ENCODE measurements at regions not wholly inside any gene's neighbourhood (a gene's known extent, or its start where the extent isn't known, plus 50 kb on each side); places are given as distances from the start of the nearest gene placed in this dataset.

- DNase-seq, result no peak
- no peaks in the 10 kb centered on the region for H3K36me3 ChIP-seq (ENCODE audit: insufficient read depth, low read length)
- CTCF ChIA-PET, result no interaction called here
- H3K9me3 ChIP-seq (ENCODE audit: low read length), result no peaks in the 10 kb centered on the region
- H3K27ac ChIP-seq (ENCODE audit: low read depth, low read length), result no peak overlapping the region
- H3K4me1 ChIP-seq (ENCODE audit: insufficient read depth, low read length), result no peaks in the 10 kb centered on the region
- H3K36me3 Mint-ChIP-seq, result no peaks in the 10 kb centered on the region
- no peaks in the 10 kb centered on the region for H3K27me3 Mint-ChIP-seq
- H3K27me3 ChIP-seq (ENCODE audit: insufficient read depth, low read length, poor library complexity, severe bottlenecking), result no peaks in the 10 kb centered on the region
- no peak overlapping the region for H3K4me3 Mint-ChIP-seq
- H3K9me3 Mint-ChIP-seq, result no peaks in the 10 kb centered on the region
- H3K27ac Mint-ChIP-seq, result no peak overlapping the region
- POLR2A ChIA-PET, result no interaction called here
- H3K4me3 ChIP-seq (ENCODE audit: low read length), result no peak overlapping the region
- H3K4me1 Mint-ChIP-seq, result no peaks in the 10 kb centered on the region
Observed at GRCh38 chr2:2764001-2764355, 432.9 kb upstream of the MYT1L start.

- no peak for DNase-seq
- H3K36me3 Mint-ChIP-seq, result no peaks in the 10 kb centered on the region
- POLR2A ChIA-PET, result no interaction called here
- no peak overlapping the region for H3K27ac Mint-ChIP-seq
- H3K27me3 ChIP-seq (ENCODE audit: insufficient read depth, low read length, poor library complexity, severe bottlenecking), result no peaks in the 10 kb centered on the region
- H3K9me3 ChIP-seq (ENCODE audit: low read length), result no peaks in the 10 kb centered on the region
- H3K4me3 ChIP-seq (ENCODE audit: low read length), result no peak overlapping the region
- CTCF ChIA-PET, result no interaction called here
- no peaks in the 10 kb centered on the region for H3K4me1 Mint-ChIP-seq
- no peak overlapping the region for H3K27ac ChIP-seq (ENCODE audit: low read depth, low read length)
- no peaks in the 10 kb centered on the region for H3K36me3 ChIP-seq (ENCODE audit: insufficient read depth, low read length)
- H3K4me1 ChIP-seq (ENCODE audit: insufficient read depth, low read length), result no peaks in the 10 kb centered on the region
- H3K27me3 Mint-ChIP-seq, result no peaks in the 10 kb centered on the region
- H3K4me3 Mint-ChIP-seq, result no peak overlapping the region
- no peaks in the 10 kb centered on the region for H3K9me3 Mint-ChIP-seq
Observed at GRCh38 chr2:2763351-2764000, 432.4 kb upstream of the MYT1L start.

GRCh38 chr2:2762913-2763312, 431.8 kb upstream of the MYT1L start:
- Mint-ChIP-seq H3K27ac (no peak overlapping the region), H3K27me3 (no peaks in the 10 kb centered on the region), H3K9me3 (no peaks in the 10 kb centered on the region), H3K4me1 (no peaks in the 10 kb centered on the region), H3K4me3 (no peak overlapping the region), H3K36me3 (no peaks in the 10 kb centered on the region)
- H3K27me3 ChIP-seq (ENCODE audit: insufficient read depth, low read length, poor library complexity, severe bottlenecking), result no peaks in the 10 kb centered on the region
- H3K27ac ChIP-seq (ENCODE audit: low read depth, low read length), result no peak overlapping the region
- no peak overlapping the region for H3K4me3 ChIP-seq (ENCODE audit: low read length)
- no peaks in the 10 kb centered on the region for H3K36me3 ChIP-seq (ENCODE audit: insufficient read depth, low read length)
- CTCF ChIA-PET, result no interaction called here
- no peak for DNase-seq
- H3K4me1 ChIP-seq (ENCODE audit: insufficient read depth, low read length), result no peaks in the 10 kb centered on the region
- POLR2A ChIA-PET, result no interaction called here
- no peaks in the 10 kb centered on the region for H3K9me3 ChIP-seq (ENCODE audit: low read length)

DNA sequence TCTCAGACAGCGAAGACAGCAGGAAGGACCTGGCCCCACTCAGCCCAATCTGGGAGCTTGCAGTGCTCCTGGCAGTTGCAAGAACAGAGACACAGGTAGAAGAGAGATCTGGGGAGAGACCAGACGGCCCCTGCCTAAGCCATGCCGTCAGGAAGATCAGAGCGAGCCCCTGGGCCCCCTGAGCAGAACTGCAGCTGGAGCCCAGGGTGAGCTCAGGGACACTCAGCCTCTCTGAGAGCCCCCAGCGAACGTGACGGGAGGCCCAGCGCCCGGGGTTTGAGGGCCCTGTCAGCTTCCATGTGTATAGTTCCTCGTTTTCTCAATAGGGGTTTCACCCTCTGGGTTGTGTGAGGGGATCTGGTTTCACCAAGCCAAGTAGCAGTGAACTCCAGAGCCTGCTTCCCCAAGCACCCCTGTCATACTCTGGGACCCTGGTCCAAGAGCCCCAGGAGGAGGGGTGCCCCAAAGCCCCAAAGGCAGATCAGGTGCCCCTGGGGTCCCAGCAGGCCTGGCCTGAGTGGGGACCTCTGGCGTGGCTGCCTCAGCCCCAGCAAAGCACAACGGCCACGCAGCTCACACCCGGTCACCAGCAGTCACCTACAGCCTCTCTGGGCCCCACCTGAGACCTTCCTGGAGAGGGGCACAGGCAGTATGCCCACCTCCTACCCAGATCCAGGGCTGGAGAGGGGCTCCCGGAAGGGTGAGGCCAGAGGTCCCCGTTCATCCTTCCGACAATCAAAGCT, 431.3 kb upstream of the MYT1L start:
- H3K36me3 Mint-ChIP-seq, result no peaks in the 10 kb centered on the region
- no peaks in the 10 kb centered on the region for H3K9me3 Mint-ChIP-seq
- no peaks in the 10 kb centered on the region for H3K4me1 ChIP-seq (ENCODE audit: insufficient read depth, low read length)
- no peaks in the 10 kb centered on the region for H3K27me3 Mint-ChIP-seq
- no peak for DNase-seq
- no peaks in the 10 kb centered on the region for H3K27me3 ChIP-seq (ENCODE audit: insufficient read depth, low read length, poor library complexity, severe bottlenecking)
- H3K4me1 Mint-ChIP-seq, result no peaks in the 10 kb centered on the region
- ChIA-PET POLR2A (no interaction called here), CTCF (no interaction called here)
- H3K36me3 ChIP-seq (ENCODE audit: insufficient read depth, low read length), result no peaks in the 10 kb centered on the region
- H3K27ac ChIP-seq (ENCODE audit: low read depth, low read length), result no peak overlapping the region
- H3K4me3 ChIP-seq (ENCODE audit: low read length), result no peak overlapping the region
- H3K27ac Mint-ChIP-seq, result no peak overlapping the region
- H3K9me3 ChIP-seq (ENCODE audit: low read length), result no peaks in the 10 kb centered on the region
- H3K4me3 Mint-ChIP-seq, result no peak overlapping the region

DNA sequence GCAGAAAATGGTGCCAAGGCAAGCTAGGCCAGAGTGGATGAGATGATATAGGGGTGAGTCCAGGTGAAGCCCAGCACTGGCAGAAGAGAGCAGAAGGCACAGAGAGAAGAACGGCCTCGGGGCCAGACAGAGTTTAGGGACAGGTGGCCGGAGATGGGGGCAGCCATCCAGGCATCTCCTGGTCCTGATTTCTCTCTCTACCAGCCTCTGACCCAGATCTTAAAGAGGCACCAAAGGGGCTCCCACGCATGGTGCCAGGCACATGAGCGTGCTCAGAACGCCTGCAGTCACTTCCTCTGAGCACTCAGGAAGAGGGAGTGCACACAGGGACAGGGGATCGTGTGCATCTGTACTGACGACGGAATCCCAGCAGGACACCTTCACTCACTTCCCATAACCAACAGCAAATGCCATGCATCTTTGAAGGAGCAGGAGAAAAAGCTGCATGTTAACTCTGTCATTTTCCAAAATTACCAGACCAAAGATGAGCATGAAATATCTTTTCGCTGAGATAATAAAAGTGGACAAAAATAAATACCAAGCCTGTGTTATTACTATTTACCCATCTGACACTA, 427.8 kb upstream of the MYT1L start:
- no peaks in the 10 kb centered on the region for H3K27me3 ChIP-seq (ENCODE audit: insufficient read depth, low read length, poor library complexity, severe bottlenecking)
- CTCF ChIA-PET, result no interaction called here
- no peak overlapping the region for H3K27ac ChIP-seq (ENCODE audit: low read depth, low read length)
- Mint-ChIP-seq H3K9me3 (peaks cover 0 to 8% (median 5%) of the 10 kb centered on the region in 5 donors), H3K27me3 (peaks cover 0 to 4% of the 10 kb centered on the region in 2 donors), H3K4me3 (no peak overlapping the region), H3K4me1 (no peaks in the 10 kb centered on the region), H3K27ac (no peak overlapping the region), H3K36me3 (no peaks in the 10 kb centered on the region)
- DNase-seq, result no peak
- H3K4me1 ChIP-seq (ENCODE audit: insufficient read depth, low read length), result no peaks in the 10 kb centered on the region
- H3K9me3 ChIP-seq (ENCODE audit: low read length), result no peaks in the 10 kb centered on the region
- no peak overlapping the region for H3K4me3 ChIP-seq (ENCODE audit: low read length)
- POLR2A ChIA-PET, result no interaction called here
- H3K36me3 ChIP-seq (ENCODE audit: insufficient read depth, low read length), result no peaks in the 10 kb centered on the region

- CTCF ChIA-PET, result no interaction called here
- H3K9me3 Mint-ChIP-seq, result peaks cover 0 to 12% (median 10%) of the 10 kb centered on the region in 5 donors
- no peak overlapping the region for H3K4me3 Mint-ChIP-seq
- Histone ChIP-seq H3K27ac (ENCODE audit: low read depth, low read length) (no peak overlapping the region), H3K36me3 (ENCODE audit: insufficient read depth, low read length) (no peaks in the 10 kb centered on the region), H3K27me3 (ENCODE audit: insufficient read depth, low read length, poor library complexity, severe bottlenecking) (no peaks in the 10 kb centered on the region), H3K4me1 (ENCODE audit: insufficient read depth, low read length) (no peaks in the 10 kb centered on the region), H3K4me3 (ENCODE audit: low read length) (no peak overlapping the region), H3K9me3 (ENCODE audit: low read length) (no peaks in the 10 kb centered on the region)
- DNase-seq, result no peak
- no peaks in the 10 kb centered on the region for H3K36me3 Mint-ChIP-seq
- peaks cover 0 to 4% of the 10 kb centered on the region in 2 donors for H3K27me3 Mint-ChIP-seq
- POLR2A ChIA-PET, result no interaction called here
- H3K4me1 Mint-ChIP-seq, result no peaks in the 10 kb centered on the region
- H3K27ac Mint-ChIP-seq, result no peak overlapping the region
Observed at GRCh38 chr2:2757764-2758163, 426.7 kb upstream of the MYT1L start.

DNA sequence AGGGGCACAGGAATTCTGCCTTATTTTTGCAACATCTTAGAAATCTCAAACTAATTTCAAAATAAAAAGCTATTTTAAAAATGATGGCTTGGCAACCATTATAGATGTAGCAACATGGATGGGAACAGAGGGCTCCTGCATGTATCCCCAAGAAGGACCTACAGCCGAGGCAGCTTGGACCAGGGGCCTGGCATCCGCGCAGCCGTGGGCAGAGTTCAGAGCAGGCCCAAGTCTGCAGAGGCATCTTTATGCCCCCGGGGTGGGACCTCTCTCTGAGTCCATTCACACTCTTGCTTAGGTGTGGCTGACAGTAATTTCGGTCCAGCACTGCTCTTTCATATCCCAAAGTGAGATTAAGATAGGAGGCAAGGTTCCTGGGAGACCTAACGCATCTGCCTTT, 425.8 kb upstream of the MYT1L start:
- H3K4me3 ChIP-seq (ENCODE audit: low read length), result no peak overlapping the region
- H3K4me1 ChIP-seq (ENCODE audit: insufficient read depth, low read length), result no peaks in the 10 kb centered on the region
- H3K27me3 Mint-ChIP-seq, result peaks cover 0 to 4% of the 10 kb centered on the region in 2 donors
- peaks cover 0 to 13% (median 11%) of the 10 kb centered on the region in 5 donors for H3K9me3 Mint-ChIP-seq
- H3K9me3 ChIP-seq (ENCODE audit: low read length), result no peaks in the 10 kb centered on the region
- no peaks in the 10 kb centered on the region for H3K27me3 ChIP-seq (ENCODE audit: insufficient read depth, low read length, poor library complexity, severe bottlenecking)
- DNase-seq, result no peak
- H3K27ac ChIP-seq (ENCODE audit: low read depth, low read length), result no peak overlapping the region
- no peak overlapping the region for H3K4me3 Mint-ChIP-seq
- POLR2A ChIA-PET, result no interaction called here
- no peaks in the 10 kb centered on the region for H3K36me3 Mint-ChIP-seq
- no peaks in the 10 kb centered on the region for H3K36me3 ChIP-seq (ENCODE audit: insufficient read depth, low read length)
- H3K27ac Mint-ChIP-seq, result peak overlapping the region in 1 of 8 donors; percentile 48
- H3K4me1 Mint-ChIP-seq, result no peaks in the 10 kb centered on the region
- CTCF ChIA-PET, result no interaction called here

DNA sequence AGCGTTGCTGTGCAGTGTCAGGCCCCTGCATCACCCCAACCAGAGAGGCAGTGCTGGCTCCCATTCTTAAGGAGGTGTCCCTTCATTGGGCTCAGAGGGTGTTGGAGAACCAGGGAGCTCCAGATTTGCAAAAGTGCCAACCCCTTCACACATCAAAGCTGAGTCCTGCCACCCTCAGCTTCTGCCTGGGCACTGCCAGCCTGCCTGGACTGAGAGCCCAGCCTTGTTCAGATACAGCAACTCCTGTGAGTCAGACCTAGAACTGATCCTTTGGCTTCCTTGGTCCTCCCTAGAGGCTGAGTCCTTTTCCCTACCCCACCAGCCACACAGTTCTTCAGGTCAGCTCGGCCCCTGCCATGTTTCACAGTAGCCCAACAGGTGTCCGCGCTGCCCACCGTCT, 424.9 kb upstream of the MYT1L start:
- DNase-seq, result no peak
- no peaks in the 10 kb centered on the region for H3K4me1 Mint-ChIP-seq
- no peaks in the 10 kb centered on the region for H3K4me1 ChIP-seq (ENCODE audit: insufficient read depth, low read length)
- CTCF ChIA-PET, result no interaction called here
- no peak overlapping the region for H3K4me3 ChIP-seq (ENCODE audit: low read length)
- H3K27ac ChIP-seq (ENCODE audit: low read depth, low read length), result no peak overlapping the region
- H3K4me3 Mint-ChIP-seq, result no peak overlapping the region
- H3K9me3 ChIP-seq (ENCODE audit: low read length), result no peaks in the 10 kb centered on the region
- POLR2A ChIA-PET, result no interaction called here
- peaks cover 0 to 4% of the 10 kb centered on the region in 2 donors for H3K27me3 Mint-ChIP-seq
- no peaks in the 10 kb centered on the region for H3K27me3 ChIP-seq (ENCODE audit: insufficient read depth, low read length, poor library complexity, severe bottlenecking)
- no peaks in the 10 kb centered on the region for H3K36me3 Mint-ChIP-seq
- H3K9me3 Mint-ChIP-seq, result peaks cover 0 to 16% (median 11%) of the 10 kb centered on the region in 5 donors
- H3K27ac Mint-ChIP-seq, result no peak overlapping the region
- no peaks in the 10 kb centered on the region for H3K36me3 ChIP-seq (ENCODE audit: insufficient read depth, low read length)
